Choroid plexus epithelial cell (primary cell): ENCODE measurements at regions not wholly inside any gene's neighbourhood (a gene's known extent, or its start where the extent isn't known, plus 50 kb on each side); places are given as distances from the start of the nearest gene placed in this dataset.
A peak's percentile ranks its signal among the peaks of the same experiment; 100 is the strongest.

ENCODE experiments used
- DNase-seq: peaks from one replicate; pipeline ENCODE4 v3.0.0-alpha.2; 2010; ENCODE audit warnings: low read depth
- H3K4me3 ChIP-seq: 2 replicates; pipeline ENCODE4 v1.5.1; 2011; ENCODE audit warnings: low read depth, mild to moderate bottlenecking, control low read depth, low read length, moderate library complexity
- CTCF ChIP-seq: conservative IDR thresholded peaks from 2 replicates; pipeline ENCODE4 v1.5.1; 2011; ENCODE audit warnings: low read depth, mild to moderate bottlenecking, control low read depth, inconsistent platforms, low read length, moderate library complexity

GRCh38 chr9:94159069-94159939 lies 75.0 kb downstream of the PTPDC1 start:
- TF ChIP-seq CTCF = no peak
- H3K4me3 ChIP-seq = no peak overlapping the region
- peak; percentile 70 for DNase-seq

- H3K4me3 ChIP-seq = no peak overlapping the region
- DNase-seq = no peak
- TF ChIP-seq CTCF = peak; percentile 36
Observed at GRCh38 chr9:94160594-94161501, 76.6 kb downstream of the PTPDC1 start.

- DNase-seq = no peak
Observed at GRCh38 chr9:94161673-94162072, 77.4 kb downstream of the PTPDC1 start.

GRCh38 chr9:94164806-94165549 lies 80.7 kb downstream of the PTPDC1 start:
- no peak for TF ChIP-seq CTCF
- no peak overlapping the region for H3K4me3 ChIP-seq
- DNase-seq = no peak

More at GRCh38 chr9:94161673-94162072, 77.4 kb downstream of the PTPDC1 start:
- TF ChIP-seq CTCF = no peak
- H3K4me3 ChIP-seq = no peak overlapping the region

GRCh38 chr9:94165592-94166235 lies 81.5 kb downstream of the PTPDC1 start:
- peak overlapping the region; percentile 84 for H3K4me3 ChIP-seq
- DNase-seq = peak; percentile 100
- no peak for TF ChIP-seq CTCF

GRCh38 chr9:94166236-94166975 lies 82.1 kb downstream of the PTPDC1 start:
- H3K4me3 ChIP-seq = peak overlapping the region; percentile 84
- no peak for TF ChIP-seq CTCF

More at GRCh38 chr9:94166236-94166975, 82.1 kb downstream of the PTPDC1 start:
- DNase-seq = peak; percentile 100
